Epidermal melanocyte (primary cell): ENCODE measurements at regions not wholly inside any gene's neighbourhood (a gene's known extent, or its start where the extent isn't known, plus 50 kb on each side); places are given as distances from the start of the nearest gene placed in this dataset.
A peak's percentile ranks its signal among the peaks of the same experiment; 100 is the strongest.
"Not testable (repeated sequence)": the region's sequence is repeated elsewhere in the genome, so short reads cannot be mapped to it uniquely, and the experiment has no call there.

Experiments used
- DNase-seq: peaks from one replicate; pipeline ENCODE4 v3.0.0; 2011; ENCODE audit warnings: low spot score; ENCODE audit not compliant: insufficient read length

- DNase-seq: not testable (repeated sequence)
Observed at GRCh38 chr20:26133794-26134193, 437.1 kb upstream of the ZNF337 start.

- DNase-seq: not testable (repeated sequence)
Observed at GRCh38 chr20:26120920-26121319, 424.3 kb upstream of the ZNF337 start.

GRCh38 chr20:26094498-26094897 lies 397.8 kb upstream of the ZNF337 start:
- not testable (repeated sequence) for DNase-seq

- not testable (repeated sequence) for DNase-seq
Observed at GRCh38 chr20:26091921-26092320, 395.3 kb upstream of the ZNF337 start.

- DNase-seq: not testable (repeated sequence)
Observed at GRCh38 chr20:26086195-26086594, 389.5 kb upstream of the ZNF337 start.

- not testable (repeated sequence) for DNase-seq
Observed at GRCh38 chr20:26073972-26074371, 377.3 kb upstream of the ZNF337 start.

- not testable (repeated sequence) for DNase-seq
Observed at GRCh38 chr20:26059324-26059723, 362.7 kb upstream of the ZNF337 start.

- DNase-seq: not testable (repeated sequence)
Observed at GRCh38 chr20:26058446-26058845, 361.8 kb upstream of the ZNF337 start.

GRCh38 chr20:26057135-26057752 lies 360.6 kb upstream of the ZNF337 start:
- DNase-seq: not testable (repeated sequence)

GRCh38 chr20:26025792-26026191 lies 329.1 kb upstream of the ZNF337 start:
- DNase-seq: not testable (repeated sequence)

- DNase-seq: not testable (repeated sequence)
Observed at GRCh38 chr20:26010942-26011276, 314.3 kb upstream of the ZNF337 start.

- not testable (repeated sequence) for DNase-seq
Observed at GRCh38 chr20:26010224-26010941, 313.7 kb upstream of the ZNF337 start.

- peak; percentile 30 for DNase-seq
Observed at GRCh38 chr20:26009402-26010223, 313.0 kb upstream of the ZNF337 start.

- DNase-seq: not testable (repeated sequence)
Observed at GRCh38 chr20:26008026-26008425, 311.4 kb upstream of the ZNF337 start.

GRCh38 chr20:26006164-26006563 lies 309.5 kb upstream of the ZNF337 start:
- DNase-seq: not testable (repeated sequence)

- not testable (repeated sequence) for DNase-seq
Observed at GRCh38 chr20:26003959-26004358, 307.3 kb upstream of the ZNF337 start.

- not testable (repeated sequence) for DNase-seq
Observed at GRCh38 chr20:25997367-25998038, 300.9 kb upstream of the ZNF337 start.

- DNase-seq: no peak
Observed at GRCh38 chr20:25992146-25992545, 295.5 kb upstream of the ZNF337 start.

GRCh38 chr20:25991756-25992130 lies 295.1 kb upstream of the ZNF337 start:
- DNase-seq: no peak

GRCh38 chr20:25991051-25991755 lies 294.6 kb upstream of the ZNF337 start:
- no peak for DNase-seq

- DNase-seq: not testable (repeated sequence)
Observed at GRCh38 chr20:25989686-25990085, 293.0 kb upstream of the ZNF337 start.
